CD4-positive, alpha-beta T cell (primary cell): ENCODE measurements at regions not wholly inside any gene's neighbourhood (a gene's known extent, or its start where the extent isn't known, plus 50 kb on each side); places are given as distances from the start of the nearest gene placed in this dataset.

Experiments
- ATAC-seq: fragments of 200-7000 bp; cut with Tn5 transposase; one replicate; pipeline ENCODE4 v1.10.0; 2022; ENCODE audit warnings: mild to moderate bottlenecking; ENCODE audit not compliant: poor library complexity
- CTCF ChIA-PET: fragments of 350-600 bp; sonication (Branson Sonifier 250); formaldehyde crosslinking; loops from one replicate; lab custom pipeline; 2021; ENCODE audit warnings: antibody characterized with exemption, inconsistent platforms; lab: Charles Lee
- POLR2A ChIA-PET: fragments of 350-600 bp; sonication (Branson Sonifier 250); formaldehyde crosslinking; loops from one replicate; lab custom pipeline; 2021; ENCODE audit warnings: antibody characterized with exemption, inconsistent platforms; lab: Charles Lee
- DNase-seq, 14 experiments: peaks; one replicate each; pipeline ENCODE4 v3.0.0-alpha.2; 2013 to 2020; ENCODE audit warnings: mixed read lengths in 2 of 14
- H3K27ac ChIP-seq, 2 donors: one replicate each; pipeline versions ENCODE4 v1.5.1 to v1.7.0; 2013; ENCODE audit warnings: low read length in 2 of 2, low read depth in 1 of 2, mild to moderate bottlenecking in 1 of 2
- H3K27me3 ChIP-seq, 2 experiments: 1 replicate in 1 of 2; 2 replicates in 1 of 2; pipeline versions ENCODE4 v1.6.1 to v1.7.0; 2013; ENCODE audit warnings: low read length in 2 of 2, control low read depth in 1 of 2, mild to moderate bottlenecking in 1 of 2, moderate library complexity in 1 of 2; ENCODE audit not compliant: insufficient read depth in 2 of 2, control insufficient read depth in 1 of 2
- H3K36me3 ChIP-seq: one replicate; pipeline ENCODE4 v1.6.1; 2013; ENCODE audit warnings: low read length, control low read depth; ENCODE audit not compliant: insufficient read depth
- H3K4me1 ChIP-seq: one replicate; pipeline ENCODE4 v1.6.1; 2013; ENCODE audit warnings: low read length, control low read depth; ENCODE audit not compliant: insufficient read depth
- H3K4me3 ChIP-seq: one replicate; pipeline ENCODE4 v1.5.1; 2013; ENCODE audit warnings: mild to moderate bottlenecking, low read length, moderate library complexity
- H3K9me3 ChIP-seq, 2 experiments: 1 replicate in 1 of 2; 2 replicates in 1 of 2; pipeline versions ENCODE4 v1.6.1 to v1.7.0; 2013; ENCODE audit warnings: low read length in 2 of 2, mild to moderate bottlenecking in 2 of 2, control low read depth in 1 of 2, moderate library complexity in 1 of 2; ENCODE audit not compliant: control insufficient read depth in 1 of 2, insufficient read depth in 1 of 2
- H3K27ac Mint-ChIP-seq: one replicate; pipeline ENCODE4 v1.8.0; 2020; ENCODE audit warnings: mixed read lengths
- H3K27me3 Mint-ChIP-seq: one replicate; pipeline ENCODE4 v1.8.0; 2021; ENCODE audit warnings: mixed read lengths
- H3K36me3 Mint-ChIP-seq: one replicate; pipeline ENCODE4 v1.8.0; 2021; ENCODE audit warnings: low read depth, mixed read lengths
- H3K4me1 Mint-ChIP-seq: one replicate; pipeline ENCODE4 v1.8.0; 2021; ENCODE audit warnings: low read depth, mixed read lengths
- H3K4me3 Mint-ChIP-seq: one replicate; pipeline ENCODE4 v1.8.0; 2020; ENCODE audit warnings: mild to moderate bottlenecking, mixed read lengths
- H3K9me3 Mint-ChIP-seq: one replicate; pipeline ENCODE4 v1.8.0; 2020; ENCODE audit warnings: mixed read lengths
- CTCF ChIP-seq: fragments of 200-600 bp; IDR thresholded peaks from one replicate; pipeline ENCODE4 v1.8.0; 2022; ENCODE audit warnings: antibody characterized with exemption, mild to moderate bottlenecking
- intact Hi-C, 2 experiments: fragments of 100-400 bp; cut with DNase I in 1 of 2; cut with micrococcal nuclease in 1 of 2; formaldehyde crosslinking; loops; one replicate each; pipeline versions ENCODE4 v1.15.1 to v1.9.0; 2023 to 2025; cut with DNase I, micrococcal nuclease

- H3K27me3 ChIP-seq, result no peaks in the 10 kb centered on the region
Measured at GRCh38 chr5:162497455-162497854, 429.9 kb downstream of the GABRG2 start.

GRCh38 chr5:162502780-162503179 is 435.2 kb downstream of the GABRG2 start:
- Histone ChIP-seq H3K36me3 (no peaks in the 10 kb centered on the region), H3K9me3 (peaks cover 0 to 6% of the 10 kb centered on the region in 2 experiments), H3K27ac (no peak overlapping the region), H3K4me3 (no peak overlapping the region), H3K4me1 (no peaks in the 10 kb centered on the region), H3K27me3 (no peaks in the 10 kb centered on the region)
- ChIA-PET POLR2A (no interaction called here), CTCF (no interaction called here)
- ATAC-seq, result no peak
- no peaks in the 10 kb centered on the region for H3K36me3 Mint-ChIP-seq
- intact Hi-C loops, result no loop called here
- no peak for DNase-seq
- H3K4me3 Mint-ChIP-seq, result no peak overlapping the region
- H3K4me1 Mint-ChIP-seq, result no peaks in the 10 kb centered on the region
- H3K27me3 Mint-ChIP-seq, result no peaks in the 10 kb centered on the region
- H3K9me3 Mint-ChIP-seq, result peaks cover 6% of the 10 kb centered on the region
- no peak overlapping the region for H3K27ac Mint-ChIP-seq
- no peak for TF ChIP-seq CTCF

More at GRCh38 chr5:162497455-162497854, 429.9 kb downstream of the GABRG2 start:
- Mint-ChIP-seq H3K9me3 (peaks cover 2% of the 10 kb centered on the region), H3K4me3 (no peak overlapping the region), H3K27ac (no peak overlapping the region), H3K4me1 (no peaks in the 10 kb centered on the region), H3K36me3 (no peaks in the 10 kb centered on the region), H3K27me3 (no peaks in the 10 kb centered on the region)
- ChIA-PET POLR2A (no interaction called here), CTCF (no interaction called here)
- ATAC-seq, result no peak
- intact Hi-C loops, result no loop called here
- peaks cover 0 to 3% of the 10 kb centered on the region in 2 experiments for H3K9me3 ChIP-seq
- no peak overlapping the region for H3K4me3 ChIP-seq
- no peaks in the 10 kb centered on the region for H3K4me1 ChIP-seq
- DNase-seq, result no peak
- no peak overlapping the region for H3K27ac ChIP-seq
- TF ChIP-seq CTCF, result no peak
- H3K36me3 ChIP-seq, result no peaks in the 10 kb centered on the region

GRCh38 chr5:162503796-162504195 is 436.2 kb downstream of the GABRG2 start:
- ChIA-PET POLR2A (no interaction called here), CTCF (no interaction called here)
- H3K4me1 Mint-ChIP-seq, result no peaks in the 10 kb centered on the region
- no peak for ATAC-seq
- DNase-seq, result no peak
- Histone ChIP-seq H3K27ac (no peak overlapping the region), H3K36me3 (no peaks in the 10 kb centered on the region), H3K4me1 (no peaks in the 10 kb centered on the region), H3K27me3 (no peaks in the 10 kb centered on the region), H3K9me3 (peaks cover 0 to 6% of the 10 kb centered on the region in 2 experiments), H3K4me3 (no peak overlapping the region)
- peaks cover 3% of the 10 kb centered on the region for H3K9me3 Mint-ChIP-seq
- TF ChIP-seq CTCF, result no peak
- H3K27ac Mint-ChIP-seq, result no peak overlapping the region
- no peaks in the 10 kb centered on the region for H3K36me3 Mint-ChIP-seq
- H3K27me3 Mint-ChIP-seq, result no peaks in the 10 kb centered on the region
- intact Hi-C loops, result no loop called here
- H3K4me3 Mint-ChIP-seq, result no peak overlapping the region
